ENCODE measurements at regions not wholly inside any gene's neighbourhood (a gene's known extent, or its start where the extent isn't known, plus 50 kb on each side); places are given as distances from the start of the nearest gene placed in this dataset.

GRCh38 chr2:37769551-37769950 is 98.1 kb upstream of the CDC42EP3 start:
- TF ChIP-seq CTCF (conservative IDR thresholded peaks at IDR 0.05 in 1 of 2, IDR thresholded peaks at IDR 0.05 in 1 of 2; ENCODE audit: low read depth in 1 of 2, low read length in 2 of 2): no peak
- no peak for TF ChIP-seq EZH2 (IDR thresholded peaks at IDR 0.05; ENCODE audit: low read length, missing control alignments)
